ENCODE measurements at regions not wholly inside any gene's neighbourhood (a gene's known extent, or its start where the extent isn't known, plus 50 kb on each side); places are given as distances from the start of the nearest gene placed in this dataset.
"Not testable (repeated sequence)": the region's sequence is repeated elsewhere in the genome, so short reads cannot be mapped to it uniquely, and the experiment has no call there.

GRCh38 chr4:84221704-84222103 lies 277.4 kb downstream of the NKX6-1 start:
- peaks cover 0 to 1% (median 0%) of the 10 kb centered on the region in 5 experiments for H3K9me3 ChIP-seq (ENCODE audit: control extremely low read depth in 1 of 5, control insufficient read depth in 4 of 5, insufficient read depth in 2 of 5, low read depth in 1 of 5, low read length in 4 of 5)
- H3K27me3 ChIP-seq (replicated peaks in 2 of 5; ENCODE audit: control insufficient read depth in 4 of 5, insufficient read depth in 5 of 5, low read length in 4 of 5) = no peaks in the 10 kb centered on the region
- H3K36me3 ChIP-seq (ENCODE audit: control insufficient read depth in 4 of 4, insufficient read depth in 4 of 4, low read length in 3 of 4) = no peaks in the 10 kb centered on the region
- 71% methylated on average over 3 of the region's 4 CpGs for WGBS (ENCODE audit: insufficient coverage)
- ChIA-PET CTCF (no interaction called here), POLR2A (no interaction called here)
- H3K4me3 ChIP-seq (ENCODE audit: control insufficient read depth in 1 of 7, extremely low read depth in 1 of 7, insufficient read depth in 4 of 7, low read depth in 2 of 7, low read length in 6 of 7) = no peak overlapping the region
- DNase-seq = no peak
- H3K4me1 ChIP-seq (ENCODE audit: control extremely low read depth in 1 of 4, control insufficient read depth in 4 of 4, insufficient read depth in 4 of 4, low read length in 3 of 4) = no peaks in the 10 kb centered on the region
- no peak overlapping the region for H3K27ac ChIP-seq (ENCODE audit: insufficient read depth in 1 of 2, low read depth in 1 of 2, low read length in 2 of 2, poor library complexity in 1 of 2, severe bottlenecking in 2 of 2)

GRCh38 chr4:84220990-84221389 lies 278.1 kb downstream of the NKX6-1 start:
- no peaks in the 10 kb centered on the region for H3K27me3 ChIP-seq (replicated peaks in 2 of 5; ENCODE audit: control insufficient read depth in 4 of 5, insufficient read depth in 5 of 5, low read length in 4 of 5)
- H3K27ac ChIP-seq (ENCODE audit: insufficient read depth in 1 of 2, low read depth in 1 of 2, low read length in 2 of 2, poor library complexity in 1 of 2, severe bottlenecking in 2 of 2) = no peak overlapping the region
- no peaks in the 10 kb centered on the region for H3K36me3 ChIP-seq (ENCODE audit: control insufficient read depth in 4 of 4, insufficient read depth in 4 of 4, low read length in 3 of 4)
- CTCF ChIA-PET = no interaction called here
- no peak overlapping the region for H3K4me3 ChIP-seq (ENCODE audit: control insufficient read depth in 1 of 7, extremely low read depth in 1 of 7, insufficient read depth in 4 of 7, low read depth in 2 of 7, low read length in 6 of 7)
- DNase-seq = no peak
- no peaks in the 10 kb centered on the region for H3K4me1 ChIP-seq (ENCODE audit: control extremely low read depth in 1 of 4, control insufficient read depth in 4 of 4, insufficient read depth in 4 of 4, low read length in 3 of 4)
- 90% methylated on average over 6 of the region's 6 CpGs for WGBS (ENCODE audit: insufficient coverage)
- H3K9me3 ChIP-seq (ENCODE audit: control extremely low read depth in 1 of 5, control insufficient read depth in 4 of 5, insufficient read depth in 2 of 5, low read depth in 1 of 5, low read length in 4 of 5) = peaks cover 0 to 1% (median 0%) of the 10 kb centered on the region in 5 experiments
- POLR2A ChIA-PET = no interaction called here

- no peaks in the 10 kb centered on the region for H3K4me1 ChIP-seq (ENCODE audit: control extremely low read depth in 1 of 4, control insufficient read depth in 4 of 4, insufficient read depth in 4 of 4, low read length in 3 of 4)
- ChIA-PET CTCF (no interaction called here), POLR2A (no interaction called here)
- H3K9me3 ChIP-seq (ENCODE audit: control extremely low read depth in 1 of 5, control insufficient read depth in 4 of 5, insufficient read depth in 2 of 5, low read depth in 1 of 5, low read length in 4 of 5) = no peaks in the 10 kb centered on the region
- H3K27ac ChIP-seq (ENCODE audit: insufficient read depth in 1 of 2, low read depth in 1 of 2, low read length in 2 of 2, poor library complexity in 1 of 2, severe bottlenecking in 2 of 2) = no peak overlapping the region
- H3K36me3 ChIP-seq (ENCODE audit: control insufficient read depth in 4 of 4, insufficient read depth in 4 of 4, low read length in 3 of 4) = no peaks in the 10 kb centered on the region
- 70% methylated on average over 1 of the region's 1 CpG for WGBS (ENCODE audit: insufficient coverage)
- H3K27me3 ChIP-seq (replicated peaks in 2 of 5; ENCODE audit: control insufficient read depth in 4 of 5, insufficient read depth in 5 of 5, low read length in 4 of 5) = no peaks in the 10 kb centered on the region
- no peak for DNase-seq
- H3K4me3 ChIP-seq (ENCODE audit: control insufficient read depth in 1 of 7, extremely low read depth in 1 of 7, insufficient read depth in 4 of 7, low read depth in 2 of 7, low read length in 6 of 7) = no peak overlapping the region
These were observed 279.4 kb downstream of the NKX6-1 start for GRCh38 chr4:84219656-84220055.

- CTCF ChIA-PET = no interaction called here
- H3K27ac ChIP-seq (ENCODE audit: insufficient read depth in 1 of 2, low read depth in 1 of 2, low read length in 2 of 2, poor library complexity in 1 of 2, severe bottlenecking in 2 of 2) = no peak overlapping the region
These were observed 281.1 kb downstream of the NKX6-1 start for GRCh38 chr4:84218031-84218430.

GRCh38 chr4:84215217-84215616 lies 283.9 kb downstream of the NKX6-1 start:
- Histone ChIP-seq H3K27ac (ENCODE audit: insufficient read depth in 1 of 2, low read depth in 1 of 2, low read length in 2 of 2, poor library complexity in 1 of 2, severe bottlenecking in 2 of 2) (no peak overlapping the region), H3K27me3 (replicated peaks in 2 of 5; ENCODE audit: control insufficient read depth in 4 of 5, insufficient read depth in 5 of 5, low read length in 4 of 5) (no peaks in the 10 kb centered on the region), H3K4me3 (ENCODE audit: control insufficient read depth in 1 of 7, extremely low read depth in 1 of 7, insufficient read depth in 4 of 7, low read depth in 2 of 7, low read length in 6 of 7) (no peak overlapping the region), H3K9me3 (ENCODE audit: control extremely low read depth in 1 of 5, control insufficient read depth in 4 of 5, insufficient read depth in 2 of 5, low read depth in 1 of 5, low read length in 4 of 5) (no peaks in the 10 kb centered on the region), H3K4me1 (ENCODE audit: control extremely low read depth in 1 of 4, control insufficient read depth in 4 of 4, insufficient read depth in 4 of 4, low read length in 3 of 4) (no peaks in the 10 kb centered on the region), H3K36me3 (ENCODE audit: control insufficient read depth in 4 of 4, insufficient read depth in 4 of 4, low read length in 3 of 4) (no peaks in the 10 kb centered on the region)
- ChIA-PET POLR2A (no interaction called here), CTCF (no interaction called here)
- no peak for DNase-seq
- WGBS (ENCODE audit: insufficient coverage) = 93% methylated on average over 2 of the region's 2 CpGs

More at GRCh38 chr4:84218031-84218430, 281.1 kb downstream of the NKX6-1 start:
- no peaks in the 10 kb centered on the region for H3K36me3 ChIP-seq (ENCODE audit: control insufficient read depth in 4 of 4, insufficient read depth in 4 of 4, low read length in 3 of 4)
- POLR2A ChIA-PET = no interaction called here
- DNase-seq = no peak
- WGBS (ENCODE audit: insufficient coverage) = 78% methylated on average over 7 of the region's 9 CpGs
- no peaks in the 10 kb centered on the region for H3K27me3 ChIP-seq (replicated peaks in 2 of 5; ENCODE audit: control insufficient read depth in 4 of 5, insufficient read depth in 5 of 5, low read length in 4 of 5)
- H3K9me3 ChIP-seq (ENCODE audit: control extremely low read depth in 1 of 5, control insufficient read depth in 4 of 5, insufficient read depth in 2 of 5, low read depth in 1 of 5, low read length in 4 of 5) = no peaks in the 10 kb centered on the region
- no peak overlapping the region for H3K4me3 ChIP-seq (ENCODE audit: control insufficient read depth in 1 of 7, extremely low read depth in 1 of 7, insufficient read depth in 4 of 7, low read depth in 2 of 7, low read length in 6 of 7)
- H3K4me1 ChIP-seq (ENCODE audit: control extremely low read depth in 1 of 4, control insufficient read depth in 4 of 4, insufficient read depth in 4 of 4, low read length in 3 of 4) = no peaks in the 10 kb centered on the region

- POLR2A ChIA-PET; H3K9me3 ChIP-seq (ENCODE audit: control extremely low read depth in 1 of 5, control insufficient read depth in 4 of 5, insufficient read depth in 2 of 5, low read depth in 1 of 5, low read length in 4 of 5); DNase-seq; H3K27me3 ChIP-seq (replicated peaks in 2 of 5; ENCODE audit: control insufficient read depth in 4 of 5, insufficient read depth in 5 of 5, low read length in 4 of 5); H3K4me3 ChIP-seq (ENCODE audit: control insufficient read depth in 1 of 7, extremely low read depth in 1 of 7, insufficient read depth in 4 of 7, low read depth in 2 of 7, low read length in 6 of 7); H3K27ac ChIP-seq (ENCODE audit: insufficient read depth in 1 of 2, low read depth in 1 of 2, low read length in 2 of 2, poor library complexity in 1 of 2, severe bottlenecking in 2 of 2); H3K36me3 ChIP-seq (ENCODE audit: control insufficient read depth in 4 of 4, insufficient read depth in 4 of 4, low read length in 3 of 4); H3K4me1 ChIP-seq (ENCODE audit: control extremely low read depth in 1 of 4, control insufficient read depth in 4 of 4, insufficient read depth in 4 of 4, low read length in 3 of 4); CTCF ChIA-PET: not testable (repeated sequence)
- 96% methylated on average over 4 of the region's 4 CpGs for WGBS (ENCODE audit: insufficient coverage)
These were observed 292.9 kb downstream of the NKX6-1 start for GRCh38 chr4:84206226-84206625.

- Histone ChIP-seq H3K36me3 (ENCODE audit: control insufficient read depth in 4 of 4, insufficient read depth in 4 of 4, low read length in 3 of 4) (no peaks in the 10 kb centered on the region), H3K27me3 (replicated peaks in 2 of 5; ENCODE audit: control insufficient read depth in 4 of 5, insufficient read depth in 5 of 5, low read length in 4 of 5) (no peaks in the 10 kb centered on the region), H3K4me1 (ENCODE audit: control extremely low read depth in 1 of 4, control insufficient read depth in 4 of 4, insufficient read depth in 4 of 4, low read length in 3 of 4) (no peaks in the 10 kb centered on the region), H3K9me3 (ENCODE audit: control extremely low read depth in 1 of 5, control insufficient read depth in 4 of 5, insufficient read depth in 2 of 5, low read depth in 1 of 5, low read length in 4 of 5) (no peaks in the 10 kb centered on the region), H3K4me3 (ENCODE audit: control insufficient read depth in 1 of 7, extremely low read depth in 1 of 7, insufficient read depth in 4 of 7, low read depth in 2 of 7, low read length in 6 of 7) (no peak overlapping the region), H3K27ac (ENCODE audit: insufficient read depth in 1 of 2, low read depth in 1 of 2, low read length in 2 of 2, poor library complexity in 1 of 2, severe bottlenecking in 2 of 2) (no peak overlapping the region)
- WGBS (ENCODE audit: insufficient coverage) = 100% methylated on average over 1 of the region's 1 CpG
- CTCF ChIA-PET = no interaction called here
- no peak for DNase-seq
- POLR2A ChIA-PET = no interaction called here
These were observed 309.9 kb downstream of the NKX6-1 start for GRCh38 chr4:84189144-84189543.

Data from common myeloid progenitor, CD34-positive (primary cell).